ENCODE measurements at regions not wholly inside any gene's neighbourhood (a gene's known extent, or its start where the extent isn't known, plus 50 kb on each side); places are given as distances from the start of the nearest gene placed in this dataset.

DNA sequence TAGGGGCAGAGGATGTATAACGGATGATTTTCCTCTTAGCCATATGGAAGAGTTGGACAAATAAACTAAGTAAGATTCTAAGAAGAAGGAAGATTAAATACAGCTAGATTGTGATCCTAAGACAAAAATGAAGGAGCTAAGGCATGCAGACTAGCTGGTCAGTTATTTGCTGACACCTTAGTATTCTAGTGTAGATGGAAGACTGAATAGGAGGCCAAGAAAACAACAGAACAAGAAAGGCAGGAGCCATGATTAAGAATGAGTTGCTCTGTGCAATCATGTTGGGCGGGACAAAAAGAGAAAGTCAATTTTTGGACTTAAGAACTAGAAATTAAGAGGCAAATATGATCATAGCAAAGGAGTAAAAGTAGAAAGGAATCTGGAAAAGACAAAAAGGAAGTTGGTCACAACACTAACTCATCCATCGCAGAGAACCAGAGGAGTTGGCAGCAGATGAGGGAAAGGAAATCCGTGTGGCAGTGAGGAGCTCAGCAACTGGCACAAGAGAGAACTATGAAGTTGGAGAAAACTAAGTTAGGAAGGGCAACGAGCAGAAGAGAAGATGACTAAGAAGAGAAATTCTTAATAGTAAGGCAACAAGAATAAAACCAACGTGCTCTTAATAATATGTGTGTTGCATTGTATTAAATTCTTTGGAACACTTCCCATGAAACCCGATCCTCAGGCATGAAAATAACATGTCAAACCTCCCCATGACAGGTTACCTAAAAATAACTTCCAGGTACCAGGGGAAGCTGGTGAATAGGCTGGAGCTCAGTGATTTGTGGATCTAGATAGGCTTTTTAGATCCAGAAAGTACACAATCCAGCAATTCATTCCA, 234.4 kb downstream of the LTN1 start:
- H3K4me1 Mint-ChIP-seq = peaks cover 13% of the 10 kb centered on the region
- Histone ChIP-seq H3K4me1 (ENCODE audit: insufficient read depth) (peaks cover 33% of the 10 kb centered on the region), H4K20me1 (replicated peaks; ENCODE audit: insufficient read depth) (no peaks in the 10 kb centered on the region), H3K27ac (ENCODE audit: low read depth) (no peak overlapping the region), H3K4me3 (no peak overlapping the region), H2AFZ (no peak overlapping the region), H3K9me2 (ENCODE audit: insufficient read depth) (peaks cover 12% of the 10 kb centered on the region), H3K4me2 (no peak overlapping the region), H3F3A (replicated peaks; ENCODE audit: low read depth) (no peaks in the 10 kb centered on the region), H3K36me3 (ENCODE audit: insufficient read depth) (no peaks in the 10 kb centered on the region), H3K79me2 (replicated peaks; ENCODE audit: insufficient read depth) (no peaks in the 10 kb centered on the region), H3K27me3 (ENCODE audit: insufficient read depth) (no peaks in the 10 kb centered on the region)
- DNase-seq (ENCODE audit: low spot score) = no peak
- no peak overlapping the region for H3K27ac Mint-ChIP-seq
- no peaks in the 10 kb centered on the region for H3K27me3 Mint-ChIP-seq (ENCODE audit: insufficient read depth, low read depth, poor library complexity)
- no peaks in the 10 kb centered on the region for H3K36me3 Mint-ChIP-seq (ENCODE audit: low read depth)
- no peak overlapping the region for H3K4me3 Mint-ChIP-seq
- peaks cover 4% of the 10 kb centered on the region; the same call in 1 of the 3 replicates for H3K9me3 Mint-ChIP-seq
- no peak for ATAC-seq
- TF ChIP-seq EZH2 (IDR thresholded peaks at IDR 0.05; ENCODE audit: low read depth, unreplicated experiment) = no peak
- no peak for TF ChIP-seq POLR2AphosphoS5 (IDR thresholded peaks at IDR 0.05; ENCODE audit: low read depth)
- no peak for TF ChIP-seq CTCF (conservative IDR thresholded peaks at IDR 0.05; ENCODE audit: low read depth in 2 of 2)
- TF ChIP-seq ZNF331 (CRISPR knock-in tag; IDR thresholded peaks at IDR 0.05; ENCODE audit: low read depth) = no peak
- TF ChIP-seq, protein P1, sequence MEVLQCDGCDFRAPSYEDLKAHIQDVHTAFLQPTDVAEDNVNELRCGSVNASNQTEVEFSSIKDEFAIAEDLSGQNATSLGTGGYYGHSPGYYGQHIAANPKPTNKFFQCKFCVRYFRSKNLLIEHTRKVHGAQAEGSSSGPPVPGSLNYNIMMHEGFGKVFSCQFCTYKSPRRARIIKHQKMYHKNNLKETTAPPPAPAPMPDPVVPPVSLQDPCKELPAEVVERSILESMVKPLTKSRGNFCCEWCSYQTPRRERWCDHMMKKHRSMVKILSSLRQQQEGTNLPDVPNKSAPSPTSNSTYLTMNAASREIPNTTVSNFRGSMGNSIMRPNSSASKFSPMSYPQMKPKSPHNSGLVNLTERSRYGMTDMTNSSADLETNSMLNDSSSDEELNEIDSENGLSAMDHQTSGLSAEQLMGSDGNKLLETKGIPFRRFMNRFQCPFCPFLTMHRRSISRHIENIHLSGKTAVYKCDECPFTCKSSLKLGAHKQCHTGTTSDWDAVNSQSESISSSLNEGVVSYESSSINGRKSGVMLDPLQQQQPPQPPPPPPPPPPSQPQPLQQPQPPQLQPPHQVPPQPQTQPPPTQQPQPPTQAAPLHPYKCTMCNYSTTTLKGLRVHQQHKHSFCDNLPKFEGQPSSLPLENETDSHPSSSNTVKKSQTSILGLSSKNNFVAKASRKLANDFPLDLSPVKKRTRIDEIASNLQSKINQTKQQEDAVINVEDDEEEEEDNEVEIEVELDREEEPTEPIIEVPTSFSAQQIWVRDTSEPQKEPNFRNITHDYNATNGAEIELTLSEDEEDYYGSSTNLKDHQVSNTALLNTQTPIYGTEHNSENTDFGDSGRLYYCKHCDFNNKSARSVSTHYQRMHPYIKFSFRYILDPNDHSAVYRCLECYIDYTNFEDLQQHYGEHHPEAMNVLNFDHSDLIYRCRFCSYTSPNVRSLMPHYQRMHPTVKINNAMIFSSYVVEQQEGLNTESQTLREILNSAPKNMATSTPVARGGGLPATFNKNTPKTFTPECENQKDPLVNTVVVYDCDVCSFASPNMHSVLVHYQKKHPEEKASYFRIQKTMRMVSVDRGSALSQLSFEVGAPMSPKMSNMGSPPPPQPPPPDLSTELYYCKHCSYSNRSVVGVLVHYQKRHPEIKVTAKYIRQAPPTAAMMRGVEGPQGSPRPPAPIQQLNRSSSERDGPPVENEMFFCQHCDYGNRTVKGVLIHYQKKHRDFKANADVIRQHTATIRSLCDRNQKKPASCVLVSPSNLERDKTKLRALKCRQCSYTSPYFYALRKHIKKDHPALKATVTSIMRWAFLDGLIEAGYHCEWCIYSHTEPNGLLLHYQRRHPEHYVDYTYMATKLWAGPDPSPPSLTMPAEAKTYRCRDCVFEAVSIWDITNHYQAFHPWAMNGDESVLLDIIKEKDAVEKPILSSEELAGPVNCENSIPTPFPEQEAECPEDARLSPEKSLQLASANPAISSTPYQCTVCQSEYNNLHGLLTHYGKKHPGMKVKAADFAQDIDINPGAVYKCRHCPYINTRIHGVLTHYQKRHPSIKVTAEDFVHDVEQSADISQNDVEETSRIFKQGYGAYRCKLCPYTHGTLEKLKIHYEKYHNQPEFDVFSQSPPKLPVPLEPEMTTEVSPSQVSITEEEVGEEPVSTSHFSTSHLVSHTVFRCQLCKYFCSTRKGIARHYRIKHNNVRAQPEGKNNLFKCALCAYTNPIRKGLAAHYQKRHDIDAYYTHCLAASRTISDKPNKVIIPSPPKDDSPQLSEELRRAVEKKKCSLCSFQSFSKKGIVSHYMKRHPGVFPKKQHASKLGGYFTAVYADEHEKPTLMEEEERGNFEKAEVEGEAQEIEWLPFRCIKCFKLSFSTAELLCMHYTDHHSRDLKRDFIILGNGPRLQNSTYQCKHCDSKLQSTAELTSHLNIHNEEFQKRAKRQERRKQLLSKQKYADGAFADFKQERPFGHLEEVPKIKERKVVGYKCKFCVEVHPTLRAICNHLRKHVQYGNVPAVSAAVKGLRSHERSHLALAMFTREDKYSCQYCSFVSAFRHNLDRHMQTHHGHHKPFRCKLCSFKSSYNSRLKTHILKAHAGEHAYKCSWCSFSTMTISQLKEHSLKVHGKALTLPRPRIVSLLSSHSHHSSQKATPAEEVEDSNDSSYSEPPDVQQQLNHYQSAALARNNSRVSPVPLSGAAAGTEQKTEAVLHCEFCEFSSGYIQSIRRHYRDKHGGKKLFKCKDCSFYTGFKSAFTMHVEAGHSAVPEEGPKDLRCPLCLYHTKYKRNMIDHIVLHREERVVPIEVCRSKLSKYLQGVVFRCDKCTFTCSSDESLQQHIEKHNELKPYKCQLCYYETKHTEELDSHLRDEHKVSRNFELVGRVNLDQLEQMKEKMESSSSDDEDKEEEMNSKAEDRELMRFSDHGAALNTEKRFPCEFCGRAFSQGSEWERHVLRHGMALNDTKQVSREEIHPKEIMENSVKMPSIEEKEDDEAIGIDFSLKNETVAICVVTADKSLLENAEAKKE (CRISPR knock-in tag; IDR thresholded peaks at IDR 0.05) = no peak
- no peak for TF ChIP-seq EZH2phosphoT487 (IDR thresholded peaks at IDR 0.05; ENCODE audit: unreplicated experiment)
- TF ChIP-seq ETS1 (IDR thresholded peaks at IDR 0.05) = no peak
- TF ChIP-seq, protein P2, sequence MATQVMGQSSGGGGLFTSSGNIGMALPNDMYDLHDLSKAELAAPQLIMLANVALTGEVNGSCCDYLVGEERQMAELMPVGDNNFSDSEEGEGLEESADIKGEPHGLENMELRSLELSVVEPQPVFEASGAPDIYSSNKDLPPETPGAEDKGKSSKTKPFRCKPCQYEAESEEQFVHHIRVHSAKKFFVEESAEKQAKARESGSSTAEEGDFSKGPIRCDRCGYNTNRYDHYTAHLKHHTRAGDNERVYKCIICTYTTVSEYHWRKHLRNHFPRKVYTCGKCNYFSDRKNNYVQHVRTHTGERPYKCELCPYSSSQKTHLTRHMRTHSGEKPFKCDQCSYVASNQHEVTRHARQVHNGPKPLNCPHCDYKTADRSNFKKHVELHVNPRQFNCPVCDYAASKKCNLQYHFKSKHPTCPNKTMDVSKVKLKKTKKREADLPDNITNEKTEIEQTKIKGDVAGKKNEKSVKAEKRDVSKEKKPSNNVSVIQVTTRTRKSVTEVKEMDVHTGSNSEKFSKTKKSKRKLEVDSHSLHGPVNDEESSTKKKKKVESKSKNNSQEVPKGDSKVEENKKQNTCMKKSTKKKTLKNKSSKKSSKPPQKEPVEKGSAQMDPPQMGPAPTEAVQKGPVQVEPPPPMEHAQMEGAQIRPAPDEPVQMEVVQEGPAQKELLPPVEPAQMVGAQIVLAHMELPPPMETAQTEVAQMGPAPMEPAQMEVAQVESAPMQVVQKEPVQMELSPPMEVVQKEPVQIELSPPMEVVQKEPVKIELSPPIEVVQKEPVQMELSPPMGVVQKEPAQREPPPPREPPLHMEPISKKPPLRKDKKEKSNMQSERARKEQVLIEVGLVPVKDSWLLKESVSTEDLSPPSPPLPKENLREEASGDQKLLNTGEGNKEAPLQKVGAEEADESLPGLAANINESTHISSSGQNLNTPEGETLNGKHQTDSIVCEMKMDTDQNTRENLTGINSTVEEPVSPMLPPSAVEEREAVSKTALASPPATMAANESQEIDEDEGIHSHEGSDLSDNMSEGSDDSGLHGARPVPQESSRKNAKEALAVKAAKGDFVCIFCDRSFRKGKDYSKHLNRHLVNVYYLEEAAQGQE (IDR thresholded peaks at IDR 0.05; ENCODE audit: unreplicated experiment) = no peak
- no peak for TF ChIP-seq JUNB (IDR thresholded peaks at IDR 0.05; ENCODE audit: unreplicated experiment)
- no peak for TF ChIP-seq STAT1 (IDR thresholded peaks at IDR 0.05; ENCODE audit: unreplicated experiment)
- no peak for TF ChIP-seq ZNF114 (CRISPR knock-in tag; IDR thresholded peaks at IDR 0.05)
- TF ChIP-seq NANOG (IDR thresholded peaks at IDR 0.05; ENCODE audit: borderline replicate concordance) = no peak
- TF ChIP-seq CREB1 (CRISPR knock-in tag; IDR thresholded peaks at IDR 0.05; ENCODE audit: low read depth) = no peak

Data from GM23338 (cell line).